HuH-7 (cell line): ENCODE measurements at regions not wholly inside any gene's neighbourhood (a gene's known extent, or its start where the extent isn't known, plus 50 kb on each side); places are given as distances from the start of the nearest gene placed in this dataset.
"Not testable (repeated sequence)": the region's sequence is repeated elsewhere in the genome, so short reads cannot be mapped to it uniquely, and the experiment has no call there.

ENCODE experiments used
- DNase-seq: peaks from one replicate; pipeline ENCODE4 v3.0.0; 2011; ENCODE audit warnings: low spot score

GRCh38 chr5:91241460-91241859, 141.7 kb downstream of the ARRDC3 start:
- DNase-seq = not testable (repeated sequence)

GRCh38 chr5:91240175-91240574, 142.9 kb downstream of the ARRDC3 start:
- DNase-seq = no peak

- peak; percentile 11 for DNase-seq
Measured at GRCh38 chr5:91235271-91235694, 147.8 kb downstream of the ARRDC3 start.

GRCh38 chr5:91232523-91232922, 150.6 kb downstream of the ARRDC3 start:
- DNase-seq = no peak

- DNase-seq = no peak
Measured at GRCh38 chr5:91229031-91229727, 153.9 kb downstream of the ARRDC3 start.

- no peak for DNase-seq
Measured at GRCh38 chr5:91228188-91228587, 154.9 kb downstream of the ARRDC3 start.

- DNase-seq = peak; percentile 17
Measured at GRCh38 chr5:91225848-91226686, 157.1 kb downstream of the ARRDC3 start.

- DNase-seq = no peak
Measured at GRCh38 chr5:91224969-91225368, 158.1 kb downstream of the ARRDC3 start.

GRCh38 chr5:91224456-91224855, 158.7 kb downstream of the ARRDC3 start:
- DNase-seq = no peak

- no peak for DNase-seq
Measured at GRCh38 chr5:91223886-91224285, 159.2 kb downstream of the ARRDC3 start.

GRCh38 chr5:91222482-91222881, 160.6 kb downstream of the ARRDC3 start:
- DNase-seq = no peak

- DNase-seq = no peak
Measured at GRCh38 chr5:91221917-91222316, 161.2 kb downstream of the ARRDC3 start.

GRCh38 chr5:91219803-91220371, 163.2 kb downstream of the ARRDC3 start:
- DNase-seq = no peak

- DNase-seq = peak; percentile 29
Measured at GRCh38 chr5:91219091-91219802, 163.9 kb downstream of the ARRDC3 start.

- no peak for DNase-seq
Measured at GRCh38 chr5:91217859-91218258, 165.3 kb downstream of the ARRDC3 start.

- DNase-seq = no peak
Measured at GRCh38 chr5:91214571-91214970, 168.5 kb downstream of the ARRDC3 start.
